Gastrocnemius medialis (tissue), 4 donors: ENCODE measurements at regions not wholly inside any gene's neighbourhood (a gene's known extent, or its start where the extent isn't known, plus 50 kb on each side); places are given as distances from the start of the nearest gene placed in this dataset.

ENCODE experiments used
- CTCF ChIP-seq, 5 experiments: fragments of 450-650 bp in 3 of 5; fragments of 200-600 bp in 2 of 5; sonication (generic) in 2 of 5; IDR thresholded peaks in 4 of 5; conservative IDR thresholded peaks in 1 of 5; 1 replicate in 4 of 5; 2 replicates in 1 of 5; pipeline ENCODE4 v1.5.1; 2016 to 2019; ENCODE audit warnings: antibody characterized with exemption in 5 of 5, mild to moderate bottlenecking in 3 of 5, moderate library complexity in 3 of 5
- POLR2A ChIP-seq, 2 donors: fragments of 450-650 bp; IDR thresholded peaks; one replicate each; pipeline ENCODE4 v1.6.1; 2017; ENCODE audit warnings: antibody characterized with exemption in 2 of 2, mild to moderate bottlenecking in 2 of 2, moderate library complexity in 2 of 2

GRCh38 chr5:9977070-9977469 lies 272.6 kb downstream of the ATPSCKMT start:
- TF ChIP-seq POLR2A (IDR thresholded peaks at IDR 0.05) (no peak), CTCF (IDR thresholded peaks at IDR 0.05 in 4 of 5, conservative IDR thresholded peaks at IDR 0.05 in 1 of 5) (no peak)
